IMR-90 (cell line): ENCODE measurements at regions not wholly inside any gene's neighbourhood (a gene's known extent, or its start where the extent isn't known, plus 50 kb on each side); places are given as distances from the start of the nearest gene placed in this dataset.
"Not testable (repeated sequence)": the region's sequence is repeated elsewhere in the genome, so short reads cannot be mapped to it uniquely, and the experiment has no call there.

ENCODE experiments used
- ATAC-seq: fragments of 200-7000 bp; cut with Tn5 transposase; 2 replicates; pipeline ENCODE4 v1.9.1; 2020; ENCODE audit warnings: low read depth, mild to moderate bottlenecking, moderate library complexity
- BruUV-seq: library from RNA; stranded (reverse); fragments of 400-500 nt; replicated peaks from 2 replicates; lab custom pipeline; 2021; lab: Mats Ljungman, UMichigan
- CTCF ChIA-PET: fragments of 300-600 bp; formaldehyde crosslinking; extraction: SDS; loops from one replicate; lab custom pipeline; 2021; ENCODE audit warnings: antibody characterized with exemption; lab: Yijun Ruan, JAX
- POLR2A ChIA-PET: fragments of 300-600 bp; sonication (Branson Sonifier 250); formaldehyde crosslinking; loops from one replicate; lab custom pipeline; 2022; ENCODE audit warnings: antibody characterized with exemption; ENCODE audit not compliant: unreplicated experiment; lab: Charles Lee
- DNase-seq: peaks from one replicate; pipeline ENCODE4 v3.0.0; 2013
- H2AFZ ChIP-seq: replicated peaks from 2 replicates; pipeline ENCODE3; 2013; ENCODE audit warnings: low read length, mild to moderate bottlenecking; ENCODE audit not compliant: poor library complexity
- H2AK5ac ChIP-seq: 2 replicates; pipeline ENCODE4 v1.6.1; 2013; ENCODE audit warnings: low read depth, low read length, inconsistent platforms
- H2AK9ac ChIP-seq: replicated peaks from 2 replicates; pipeline ENCODE3; 2013; ENCODE audit warnings: mild to moderate bottlenecking, low read depth, low read length, moderate library complexity; ENCODE audit not compliant: poor library complexity
- H2BK120ac ChIP-seq: 2 replicates; pipeline ENCODE4 v1.6.1; 2013; ENCODE audit warnings: low read depth, low read length, inconsistent platforms
- H2BK15ac ChIP-seq: 3 replicates; pipeline ENCODE4 v1.6.1; 2013; ENCODE audit warnings: low read depth, low read length, inconsistent platforms
- H2BK20ac ChIP-seq: 2 replicates; pipeline ENCODE4 v1.6.1; 2013; ENCODE audit warnings: low read depth, mild to moderate bottlenecking, inconsistent platforms, low read length, moderate library complexity
- H2BK5ac ChIP-seq: 2 replicates; pipeline ENCODE4 v1.6.1; 2013; ENCODE audit warnings: mild to moderate bottlenecking, low read depth, low read length, inconsistent platforms; ENCODE audit not compliant: poor library complexity, severe bottlenecking
- H3K14ac ChIP-seq: replicated peaks from 2 replicates; pipeline ENCODE4 v1.6.1; 2013; ENCODE audit warnings: low read depth, low read length, inconsistent platforms
- H3K18ac ChIP-seq: 2 replicates; pipeline ENCODE4 v1.6.1; 2013; ENCODE audit warnings: low read depth, low read length, control low read depth
- H3K23ac ChIP-seq: 2 replicates; pipeline ENCODE4 v1.6.1; 2013; ENCODE audit warnings: low read depth, low read length, inconsistent platforms
- H3K27ac ChIP-seq: 2 replicates; pipeline ENCODE4 v1.5.1; 2013; ENCODE audit warnings: mild to moderate bottlenecking, control low read depth, low read length; ENCODE audit not compliant: insufficient read depth
- H3K27me3 ChIP-seq: 2 replicates; pipeline ENCODE4 v1.6.1; 2013; ENCODE audit warnings: low read length; ENCODE audit not compliant: control insufficient read depth, insufficient read depth
- H3K36me3 ChIP-seq: 2 replicates; pipeline ENCODE4 v1.6.1; 2013; ENCODE audit warnings: low read length, mixed read lengths; ENCODE audit not compliant: control insufficient read depth, insufficient read depth
- H3K4ac ChIP-seq: 2 replicates; pipeline ENCODE4 v1.6.1; 2013; ENCODE audit warnings: low read depth, low read length, inconsistent platforms
- H3K4me1 ChIP-seq: 2 replicates; pipeline ENCODE4 v1.6.1; 2013; ENCODE audit warnings: low read length, mixed read lengths; ENCODE audit not compliant: control insufficient read depth, insufficient read depth
- H3K4me2 ChIP-seq: 2 replicates; pipeline ENCODE4 v1.6.1; 2013; ENCODE audit warnings: low read depth, mild to moderate bottlenecking, control low read depth, low read length, moderate library complexity
- H3K4me3 ChIP-seq: 2 replicates; pipeline ENCODE4 v1.5.1; 2013; ENCODE audit warnings: low read depth, mild to moderate bottlenecking, control low read depth, low read length, moderate library complexity; ENCODE audit not compliant: insufficient read depth
- H3K56ac ChIP-seq: 2 replicates; pipeline ENCODE4 v1.6.1; 2013; ENCODE audit warnings: low read length, inconsistent platforms; ENCODE audit not compliant: insufficient read depth; ENCODE audit errors: extremely low read depth
- H3K79me1 ChIP-seq, 2 experiments: 2 replicates each; pipeline ENCODE4 v1.6.1; 2013; ENCODE audit warnings: low read length in 2 of 2, inconsistent platforms in 1 of 2, low read depth in 1 of 2
- H3K9ac ChIP-seq: 2 replicates; pipeline ENCODE4 v1.6.1; 2013; ENCODE audit warnings: low read depth, low read length, control low read depth
- H3K9me1 ChIP-seq: 2 replicates; pipeline ENCODE4 v1.6.1; 2013; ENCODE audit warnings: low read length, inconsistent platforms; ENCODE audit not compliant: insufficient read depth
- H3K9me3 ChIP-seq: 2 replicates; pipeline ENCODE4 v1.6.1; 2013; ENCODE audit warnings: low read length; ENCODE audit not compliant: control insufficient read depth, insufficient read depth
- H4K20me1 ChIP-seq: 2 replicates; pipeline ENCODE4 v1.6.1; 2013; ENCODE audit warnings: low read length, inconsistent platforms; ENCODE audit not compliant: insufficient read depth
- H4K5ac ChIP-seq: 2 replicates; pipeline ENCODE4 v1.6.1; 2013; ENCODE audit warnings: mild to moderate bottlenecking, low read depth, low read length, control low read depth
- H4K8ac ChIP-seq, 2 experiments: 2 replicates each; pipeline ENCODE4 v1.6.1; 2013; ENCODE audit warnings: low read depth in 2 of 2, low read length in 2 of 2, control low read depth in 1 of 2, inconsistent platforms in 1 of 2
- H4K91ac ChIP-seq: 2 replicates; pipeline ENCODE4 v1.6.1; 2013; ENCODE audit warnings: low read depth, low read length, inconsistent platforms; ENCODE audit not compliant: insufficient read depth
- WGBS, 2 experiments: methylation state at CpG; one replicate each; pipeline versions ENCODE4 v1.1.5 to v1.1.7; 2013; ENCODE audit warnings: missing lambda C conversion rate in 2 of 2; ENCODE audit not compliant: insufficient read length in 1 of 2; ENCODE audit errors: extremely low coverage in 2 of 2; 5-methylcytosine and 5-hydroxymethylcytosine counted together
- dilution Hi-C: fragments of 300-500 bp; cut with HindIII; formaldehyde crosslinking; loops from one replicate; pipeline ENCODE4 v1.14.3; 2018; ENCODE audit warnings: low sequenced_read_pairs; ENCODE audit not compliant: unreplicated experiment
- in situ Hi-C: fragments of 300-500 bp; cut with MboI; formaldehyde crosslinking; loops from 3 replicates; pipeline ENCODE4 v1.14.3; 2019; ENCODE audit warnings: low sequenced_read_pairs, inconsistent platforms, mixed read lengths
- intact Hi-C: fragments of 100-400 bp; cut with micrococcal nuclease; formaldehyde crosslinking; loops from 2 replicates; pipeline ENCODE4 v1.10.0; 2022

DNA sequence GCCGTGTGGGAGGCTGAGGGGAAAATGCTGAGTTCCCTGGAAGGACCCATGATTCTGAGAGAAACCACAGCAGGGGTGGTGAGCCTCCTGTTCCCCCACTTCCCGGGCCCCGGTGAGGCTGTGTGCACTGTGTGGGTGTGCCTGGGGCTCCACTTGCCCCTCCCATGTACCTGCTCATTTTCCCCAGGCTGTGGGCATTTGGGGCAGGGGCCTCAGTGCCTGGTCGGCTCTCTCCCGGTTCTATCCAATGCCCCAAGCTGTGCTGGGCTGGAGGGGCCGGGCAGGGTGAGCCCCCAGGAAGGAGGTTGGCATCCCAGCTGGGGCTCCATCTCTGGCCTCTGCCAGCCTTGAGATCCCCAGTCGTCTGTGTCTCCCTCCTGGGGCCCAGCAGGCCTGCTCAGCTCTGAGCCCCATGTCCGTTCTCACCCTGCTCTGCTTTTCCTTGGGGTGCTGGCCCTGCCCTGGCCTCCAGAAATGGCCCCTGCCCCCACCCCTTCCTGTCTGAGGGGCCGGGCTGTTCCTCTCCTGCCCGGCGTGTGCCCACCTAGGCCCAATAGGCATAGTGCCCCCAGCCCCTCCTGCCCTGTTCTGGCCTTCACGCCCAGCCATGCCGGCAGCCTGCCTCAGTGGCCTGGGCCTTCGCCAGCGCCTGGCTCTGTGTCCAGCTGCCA lies 80.1 kb downstream of the TMEM121 start:
- in situ Hi-C loops = not testable (repeated sequence)

DNA sequence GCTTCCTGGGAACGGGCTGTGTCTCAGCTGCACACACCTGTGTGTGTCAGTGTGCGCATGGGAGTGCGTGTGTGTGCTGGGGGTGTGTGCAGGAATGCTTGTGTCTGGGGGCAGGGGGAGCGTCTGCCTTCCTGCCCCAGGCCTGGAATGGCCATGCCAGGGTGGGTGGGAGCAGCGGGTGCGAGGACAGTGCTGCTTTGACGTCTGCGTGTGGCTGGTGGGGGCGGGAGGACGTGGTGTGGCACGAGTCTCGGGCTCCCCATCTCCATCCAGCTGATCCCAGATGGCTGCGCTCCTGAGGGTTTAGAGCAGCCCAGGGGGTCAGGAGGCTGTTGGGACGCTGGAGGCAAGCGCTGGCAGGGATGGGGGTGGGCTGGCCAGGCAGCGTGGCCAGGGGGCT lies 80.6 kb downstream of the TMEM121 start:
- H2AFZ ChIP-seq, intact Hi-C loops, H3K14ac ChIP-seq, in situ Hi-C loops, H4K8ac ChIP-seq, H2BK5ac ChIP-seq, ATAC-seq, H3K9ac ChIP-seq, H3K4me2 ChIP-seq, H4K91ac ChIP-seq, DNase-seq, H2AK5ac ChIP-seq, H2BK20ac ChIP-seq, H2BK15ac ChIP-seq, CTCF ChIA-PET, H3K18ac ChIP-seq, H3K4ac ChIP-seq, H3K56ac ChIP-seq, dilution Hi-C loops, H3K4me3 ChIP-seq, H2AK9ac ChIP-seq, H3K79me1 ChIP-seq, H4K5ac ChIP-seq, H3K9me1 ChIP-seq, H3K36me3 ChIP-seq, H3K27me3 ChIP-seq, BruUV-seq, POLR2A ChIA-PET, H4K20me1 ChIP-seq, H2BK120ac ChIP-seq, H3K23ac ChIP-seq, H3K4me1 ChIP-seq, H3K27ac ChIP-seq: not testable (repeated sequence)
- H3K9me3 ChIP-seq = peaks cover 28% of the 10 kb centered on the region
- WGBS, 2 experiments = no CpG with 5 or more reads among the region's 16 CpGs

More for the DNA sequence above, 80.1 kb downstream of the TMEM121 start:
- H4K91ac ChIP-seq, H3K14ac ChIP-seq, H3K27me3 ChIP-seq, H3K4me3 ChIP-seq, ATAC-seq, H4K8ac ChIP-seq, H3K79me1 ChIP-seq, dilution Hi-C loops, BruUV-seq, H2AK5ac ChIP-seq, H3K56ac ChIP-seq, H2BK15ac ChIP-seq, H3K4me1 ChIP-seq, DNase-seq, CTCF ChIA-PET, H3K27ac ChIP-seq, H3K36me3 ChIP-seq, H4K20me1 ChIP-seq, H3K9ac ChIP-seq, H3K4me2 ChIP-seq, intact Hi-C loops, H3K4ac ChIP-seq, H2AK9ac ChIP-seq, H3K9me1 ChIP-seq, H4K5ac ChIP-seq, H2BK5ac ChIP-seq, POLR2A ChIA-PET, H2AFZ ChIP-seq, H3K23ac ChIP-seq, H2BK20ac ChIP-seq, H3K18ac ChIP-seq, H2BK120ac ChIP-seq: not testable (repeated sequence)
- H3K9me3 ChIP-seq = peaks cover 31% of the 10 kb centered on the region
- WGBS, 2 experiments = 27% methylated on average over 2 of the region's 15 CpGs; no CpG with 5 or more reads in 1 of the 2 experiments
